ENCODE measurements at regions not wholly inside any gene's neighbourhood (a gene's known extent, or its start where the extent isn't known, plus 50 kb on each side); places are given as distances from the start of the nearest gene placed in this dataset.
A peak's percentile ranks its signal among the peaks of the same experiment; 100 is the strongest.
"Not testable (repeated sequence)": the region's sequence is repeated elsewhere in the genome, so short reads cannot be mapped to it uniquely, and the experiment has no call there.

DNA sequence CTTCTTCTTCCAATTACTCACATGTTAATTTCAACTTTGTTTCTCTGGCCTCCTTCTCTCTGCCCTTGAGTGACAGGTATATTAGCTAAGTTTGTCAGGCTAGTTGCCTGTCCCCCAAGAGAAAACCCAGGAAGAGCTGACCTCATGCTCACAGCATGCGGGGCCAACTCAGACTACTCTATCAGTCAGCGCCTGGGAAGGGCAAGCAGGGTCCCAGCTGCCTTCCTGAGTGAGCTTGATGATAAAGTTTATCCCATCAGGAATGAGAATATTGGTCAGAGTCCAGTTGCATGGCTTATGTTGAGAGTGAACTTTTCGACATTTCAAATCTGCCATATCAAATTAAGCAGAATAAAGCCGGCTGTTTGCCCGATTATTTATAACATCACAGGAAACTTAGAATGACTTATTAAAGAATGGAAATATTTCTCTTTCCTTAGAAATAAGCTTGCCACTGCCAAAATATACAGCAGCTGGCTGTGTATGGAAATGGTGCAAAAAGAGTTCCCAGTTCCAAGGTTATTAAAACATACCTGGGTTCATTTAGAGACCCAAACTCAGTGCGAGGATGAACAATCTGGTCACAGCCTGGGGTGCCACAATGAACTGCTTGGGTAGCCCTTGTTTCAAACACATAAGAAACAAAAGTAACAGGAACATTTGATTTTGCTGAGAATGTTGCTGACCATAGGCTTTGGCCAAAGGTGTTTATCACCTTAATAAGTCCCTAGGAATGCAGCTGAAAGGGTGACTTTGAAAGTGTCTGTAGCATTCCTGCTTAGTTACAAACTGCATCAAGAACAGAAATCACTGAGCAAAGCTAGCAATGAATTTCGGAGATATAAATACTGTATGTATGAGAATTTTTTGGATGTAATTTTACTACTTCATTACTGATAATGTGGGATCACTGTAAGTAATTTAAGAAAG lies 1553.8 kb upstream of the FLRT2 start:
- Histone ChIP-seq H3K4me3 (peak overlapping the region in 2 of 4 donors; percentile 6 to 33), H3K27me3 (no peaks in the 10 kb centered on the region), H3K36me3 (no peaks in the 10 kb centered on the region), H3K27ac (peak overlapping the region; percentile 53 to 89 (median 78)), H3K9me3 (no peaks in the 10 kb centered on the region), H3K4me1 (peaks cover under 1 to 25% (median 9%) of the 10 kb centered on the region in 3 donors)
- intact Hi-C loops (cut with DNase I), result no loop called here
- 8 to 20% methylated on average over 7 of the region's 7 CpGs for WGBS, 2 donors
- FAIRE-seq (peak; percentile 66), DNase-seq (peak; percentile 68 to 93 (median 90)), ATAC-seq (peak; percentile 74 to 88 (median 86))
- TF ChIP-seq, protein P1, sequence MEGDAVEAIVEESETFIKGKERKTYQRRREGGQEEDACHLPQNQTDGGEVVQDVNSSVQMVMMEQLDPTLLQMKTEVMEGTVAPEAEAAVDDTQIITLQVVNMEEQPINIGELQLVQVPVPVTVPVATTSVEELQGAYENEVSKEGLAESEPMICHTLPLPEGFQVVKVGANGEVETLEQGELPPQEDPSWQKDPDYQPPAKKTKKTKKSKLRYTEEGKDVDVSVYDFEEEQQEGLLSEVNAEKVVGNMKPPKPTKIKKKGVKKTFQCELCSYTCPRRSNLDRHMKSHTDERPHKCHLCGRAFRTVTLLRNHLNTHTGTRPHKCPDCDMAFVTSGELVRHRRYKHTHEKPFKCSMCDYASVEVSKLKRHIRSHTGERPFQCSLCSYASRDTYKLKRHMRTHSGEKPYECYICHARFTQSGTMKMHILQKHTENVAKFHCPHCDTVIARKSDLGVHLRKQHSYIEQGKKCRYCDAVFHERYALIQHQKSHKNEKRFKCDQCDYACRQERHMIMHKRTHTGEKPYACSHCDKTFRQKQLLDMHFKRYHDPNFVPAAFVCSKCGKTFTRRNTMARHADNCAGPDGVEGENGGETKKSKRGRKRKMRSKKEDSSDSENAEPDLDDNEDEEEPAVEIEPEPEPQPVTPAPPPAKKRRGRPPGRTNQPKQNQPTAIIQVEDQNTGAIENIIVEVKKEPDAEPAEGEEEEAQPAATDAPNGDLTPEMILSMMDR (IDR thresholded peaks at IDR 0.05), result no peak

DNA sequence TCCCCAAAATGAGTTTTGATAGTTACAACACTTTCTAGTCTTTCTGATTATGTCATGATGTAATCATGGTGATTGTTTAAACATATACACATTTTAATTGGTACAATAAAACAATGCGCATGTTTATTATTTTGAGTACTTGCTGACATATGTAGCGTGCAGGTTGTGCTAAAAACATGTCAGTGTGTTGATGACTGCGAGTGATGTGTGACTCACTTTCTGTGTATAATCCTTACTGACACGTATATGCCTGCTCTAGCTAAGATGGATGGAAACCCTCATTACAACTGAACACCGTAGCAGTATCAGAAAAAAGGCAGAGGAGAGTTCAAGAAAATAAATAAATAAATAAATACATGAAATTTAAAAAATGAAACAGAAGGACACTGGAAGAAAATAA lies 1552.4 kb upstream of the FLRT2 start:
- ATAC-seq (no peak), DNase-seq (no peak), FAIRE-seq (no peak)
- intact Hi-C loops (cut with DNase I), result no loop called here
- TF ChIP-seq, protein P1 (IDR thresholded peaks at IDR 0.05), result no peak
- H3K4me3 ChIP-seq, result no peak overlapping the region
- H3K27ac ChIP-seq, result peak overlapping the region in 1 of 4 donors; percentile 79
- peaks cover 0 to 25% (median 9%) of the 10 kb centered on the region in 3 donors for H3K4me1 ChIP-seq
- 87 to 88% methylated on average over 5 of the region's 5 CpGs for WGBS, 2 donors
- no peaks in the 10 kb centered on the region for H3K36me3 ChIP-seq
- H3K27me3 ChIP-seq, result no peaks in the 10 kb centered on the region
- H3K9me3 ChIP-seq, result no peaks in the 10 kb centered on the region

DNA sequence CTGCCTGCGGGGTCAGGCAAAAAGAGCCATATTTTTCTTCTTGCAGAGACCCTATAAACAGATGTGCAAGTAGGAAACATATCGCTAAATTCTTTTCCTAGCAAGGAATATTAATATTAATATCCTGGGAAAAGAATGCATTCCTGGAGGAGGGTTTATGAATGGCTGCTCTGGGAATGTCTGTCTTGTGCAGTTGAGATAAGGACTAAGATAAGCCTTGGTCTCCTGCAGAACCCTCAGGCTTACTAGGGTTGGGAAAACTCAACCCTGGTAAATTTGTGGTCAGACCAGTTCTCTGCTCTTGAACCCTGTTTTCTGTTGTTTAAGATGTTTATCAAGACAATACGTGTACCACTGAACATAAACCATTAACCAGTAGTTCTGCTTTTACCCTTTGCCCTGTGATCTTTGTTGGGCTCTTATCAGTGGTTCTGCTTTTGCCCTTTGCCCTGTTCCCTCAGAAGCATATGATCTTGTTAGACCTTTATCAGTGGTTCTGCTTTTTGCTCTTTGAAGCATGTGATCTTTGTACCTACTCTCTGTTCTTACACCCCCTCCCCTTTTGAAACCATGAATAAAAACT lies 1548.2 kb upstream of the FLRT2 start:
- FAIRE-seq; H3K27ac ChIP-seq; H3K9me3 ChIP-seq; DNase-seq; intact Hi-C loops (cut with DNase I); H3K27me3 ChIP-seq; H3K4me3 ChIP-seq; H3K4me1 ChIP-seq; H3K36me3 ChIP-seq; ATAC-seq: not testable (repeated sequence)
- 76 to 80% methylated on average over 3 of the region's 3 CpGs for WGBS, 2 donors

DNA sequence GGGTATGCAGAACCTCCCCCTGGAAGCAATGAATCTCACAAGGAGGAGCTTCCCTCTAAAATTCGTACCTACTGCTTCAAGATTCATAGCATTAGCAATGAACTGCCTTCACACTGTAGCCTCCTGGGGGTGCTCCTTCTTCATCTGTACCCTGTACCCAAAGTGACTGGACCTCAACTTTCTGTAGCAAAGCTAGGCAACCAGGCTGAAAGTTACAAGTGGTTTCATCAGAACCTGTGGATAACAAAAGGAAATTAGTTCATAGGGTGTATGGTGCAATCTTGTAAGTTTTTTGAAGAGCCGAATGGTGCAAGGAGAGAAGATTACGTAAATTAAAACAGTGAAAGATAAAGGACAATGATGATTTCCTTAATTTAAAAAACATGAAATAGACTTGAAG lies 1541.7 kb upstream of the FLRT2 start:
- Histone ChIP-seq H3K27ac (no peak overlapping the region), H3K36me3 (no peaks in the 10 kb centered on the region), H3K4me1 (no peaks in the 10 kb centered on the region), H3K27me3 (no peaks in the 10 kb centered on the region), H3K9me3 (no peaks in the 10 kb centered on the region), H3K4me3 (no peak overlapping the region)
- DNase-seq (peak in 1 of 6 donors; percentile 27), ATAC-seq (peak in 3 of 4 donors; percentile 18 to 57 (median 48)), FAIRE-seq (no peak)
- TF ChIP-seq, protein P1 (IDR thresholded peaks at IDR 0.05), result no peak
- intact Hi-C loops (cut with DNase I), result no loop called here
- WGBS, 2 donors, result 65 to 66% methylated on average over 3 of the region's 3 CpGs

DNA sequence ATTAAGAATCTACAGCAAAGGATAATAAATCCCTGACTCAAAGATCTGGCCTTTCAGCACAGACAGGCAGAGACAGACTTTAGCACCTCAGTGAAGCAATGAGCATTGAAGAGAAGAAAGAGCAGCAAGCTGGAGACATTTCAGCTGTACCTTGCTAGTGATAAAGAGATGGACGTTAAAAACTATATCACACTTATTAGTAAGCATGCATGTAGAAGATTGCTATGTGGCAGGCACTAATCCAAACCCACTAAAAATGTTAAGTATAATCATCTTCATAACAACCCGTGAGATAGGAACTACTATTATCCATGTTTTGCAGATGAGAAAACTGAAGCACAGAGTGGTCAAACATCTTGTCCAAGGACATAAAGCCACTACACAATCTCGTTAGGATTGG lies 1538.3 kb upstream of the FLRT2 start:
- TF ChIP-seq, protein P1 (IDR thresholded peaks at IDR 0.05), result no peak
- no peaks in the 10 kb centered on the region for H3K36me3 ChIP-seq
- FAIRE-seq, result no peak
- WGBS, 2 donors, result 69 to 81% methylated on average over 3 of the region's 3 CpGs
- no peak for ATAC-seq
- H3K27ac ChIP-seq, result no peak overlapping the region
- no peaks in the 10 kb centered on the region for H3K9me3 ChIP-seq
- DNase-seq, result no peak
- intact Hi-C loops (cut with DNase I), result no loop called here
- no peaks in the 10 kb centered on the region for H3K27me3 ChIP-seq
- no peak overlapping the region for H3K4me3 ChIP-seq
- H3K4me1 ChIP-seq, result no peaks in the 10 kb centered on the region
